HEK293 (cell line): ENCODE measurements at regions not wholly inside any gene's neighbourhood (a gene's known extent, or its start where the extent isn't known, plus 50 kb on each side); places are given as distances from the start of the nearest gene placed in this dataset.

Experiments
- CTCF ChIA-PET: fragments of 350-600 bp; formaldehyde crosslinking; extraction: SDS; loops from one replicate; lab custom pipeline; 2021; ENCODE audit warnings: antibody characterized with exemption; lab: Yijun Ruan, JAX
- POLR2A ChIA-PET: fragments of 300-600 bp; formaldehyde crosslinking; extraction: SDS; loops from one replicate; lab custom pipeline; 2020; ENCODE audit warnings: antibody characterized with exemption, inconsistent platforms; lab: Yijun Ruan, JAX
- H3K27ac ChIP-seq: fragments of 200-500 bp; sonication (Bioruptor generic); 2 replicates; pipeline ENCODE4 v1.5.1; 2014; ENCODE audit warnings: low read depth, low read length, control low read depth, inconsistent platforms; ENCODE audit errors: extremely low read depth
- H3K36me3 ChIP-seq, 2 experiments: fragments of 200-500 bp in 1 of 2; sonication (Bioruptor generic) in 1 of 2; 1 replicate in 1 of 2; 2 replicates in 1 of 2; pipeline ENCODE4 v1.5.1; 2014 to 2017; ENCODE audit warnings: inconsistent platforms in 2 of 2, low read length in 2 of 2; ENCODE audit not compliant: control insufficient read depth in 2 of 2, insufficient read depth in 1 of 2
- H3K4me1 ChIP-seq: fragments of 200-500 bp; sonication (Bioruptor generic); 2 replicates; pipeline ENCODE4 v1.5.1; 2014; ENCODE audit warnings: mild to moderate bottlenecking, low read length, inconsistent platforms; ENCODE audit not compliant: control insufficient read depth, insufficient read depth
- H3K4me3 ChIP-seq: 2 replicates; pipeline ENCODE4 v1.5.1; 2011; ENCODE audit warnings: low read depth, mild to moderate bottlenecking, control low read depth, low read length, moderate library complexity
- H3K9me3 ChIP-seq: fragments of 200-500 bp; sonication (Bioruptor generic); 2 replicates; pipeline ENCODE4 v1.5.1; 2014; ENCODE audit warnings: low read depth, low read length, inconsistent platforms; ENCODE audit not compliant: control insufficient read depth, insufficient read depth
- GLI4 ChIP-seq: fragments of 450-650 bp; formaldehyde crosslinking; IDR thresholded peaks from 2 replicates; pipeline ENCODE4 v1.5.1; 2016; ENCODE audit warnings: missing biosample characterization, missing genetic modification characterization
- HOXC10 ChIP-seq: sonication (generic); formaldehyde crosslinking; IDR thresholded peaks from 2 replicates; pipeline ENCODE4 v1.8.1; 2023; ENCODE audit warnings: mild to moderate bottlenecking, missing genetic modification reagents
- RBAK ChIP-seq: fragments of 450-650 bp; formaldehyde crosslinking; IDR thresholded peaks from 2 replicates; pipeline ENCODE4 v1.5.1; 2016; ENCODE audit warnings: missing biosample characterization, missing genetic modification characterization
- YY1 ChIP-seq: fragments of 450-650 bp; formaldehyde crosslinking; IDR thresholded peaks from 2 replicates; pipeline ENCODE4 v1.5.1; 2018; ENCODE audit warnings: missing biosample characterization, missing genetic modification characterization
- ZBTB21 ChIP-seq: fragments of 450-650 bp; formaldehyde crosslinking; IDR thresholded peaks from 2 replicates; pipeline ENCODE4 v1.5.1; 2017; ENCODE audit warnings: missing biosample characterization, missing genetic modification characterization
- ZFP37 ChIP-seq: fragments of 450-650 bp; formaldehyde crosslinking; IDR thresholded peaks from 2 replicates; pipeline ENCODE4 v1.5.1; 2016; ENCODE audit warnings: missing biosample characterization, missing genetic modification characterization
- ZNF133 ChIP-seq: fragments of 450-650 bp; formaldehyde crosslinking; IDR thresholded peaks from 2 replicates; pipeline ENCODE4 v1.5.1; 2016; ENCODE audit warnings: missing biosample characterization, missing genetic modification characterization
- ZNF155 ChIP-seq: fragments of 450-650 bp; formaldehyde crosslinking; IDR thresholded peaks from 2 replicates; pipeline ENCODE4 v1.5.1; 2016; ENCODE audit warnings: missing biosample characterization, missing genetic modification characterization
- ZNF37A ChIP-seq: fragments of 450-650 bp; IDR thresholded peaks from 2 replicates; pipeline ENCODE4 v1.5.1; 2018; ENCODE audit warnings: missing biosample characterization, missing genetic modification characterization
- ZNF610 ChIP-seq: fragments of 450-650 bp; formaldehyde crosslinking; IDR thresholded peaks from 2 replicates; pipeline ENCODE4 v1.5.1; 2016; ENCODE audit warnings: missing biosample characterization, missing genetic modification characterization, borderline replicate concordance
- ZNF664 ChIP-seq: fragments of 450-650 bp; formaldehyde crosslinking; IDR thresholded peaks from 2 replicates; pipeline ENCODE4 v1.5.1; 2016; ENCODE audit warnings: missing biosample characterization, missing genetic modification characterization
- ZNF670 ChIP-seq: fragments of 450-650 bp; formaldehyde crosslinking; IDR thresholded peaks from 2 replicates; pipeline ENCODE4 v1.5.1; 2016; ENCODE audit warnings: missing biosample characterization, missing genetic modification characterization, low read depth
- ZNF76 ChIP-seq: fragments of 450-650 bp; formaldehyde crosslinking; IDR thresholded peaks from 2 replicates; pipeline ENCODE4; 2016; ENCODE audit warnings: low read depth, missing biosample characterization, missing genetic modification characterization, borderline replicate concordance
- ZNF776 ChIP-seq: fragments of 450-650 bp; formaldehyde crosslinking; IDR thresholded peaks from 2 replicates; pipeline ENCODE4 v1.5.0; 2017; ENCODE audit warnings: missing biosample characterization, missing genetic modification characterization, borderline replicate concordance
- TF ChIP-seq, protein P1 (sequence below): fragments of 450-650 bp; formaldehyde crosslinking; IDR thresholded peaks from 2 replicates; pipeline ENCODE4 v1.5.0; 2017; ENCODE audit warnings: missing biosample characterization, missing genetic modification characterization, borderline replicate concordance
- TF ChIP-seq, protein P2 (sequence below): fragments of 450-650 bp; formaldehyde crosslinking; IDR thresholded peaks from 2 replicates; pipeline ENCODE4 v1.5.1; 2016; ENCODE audit warnings: missing biosample characterization, missing genetic modification characterization
- TF ChIP-seq, protein P3 (sequence below): fragments of 450-650 bp; formaldehyde crosslinking; IDR thresholded peaks from 2 replicates; pipeline ENCODE4 v1.5.1; 2016; ENCODE audit warnings: missing biosample characterization, missing genetic modification characterization
- TF ChIP-seq, protein P4 (sequence below): fragments of 450-650 bp; formaldehyde crosslinking; IDR thresholded peaks from 2 replicates; pipeline ENCODE4 v1.5.1; 2017; ENCODE audit warnings: missing biosample characterization, missing genetic modification characterization
- TF ChIP-seq, protein P5 (sequence below): fragments of 450-650 bp; formaldehyde crosslinking; IDR thresholded peaks from 2 replicates; pipeline ENCODE4 v1.5.1; 2016; ENCODE audit warnings: missing biosample characterization, missing genetic modification characterization

DNA sequence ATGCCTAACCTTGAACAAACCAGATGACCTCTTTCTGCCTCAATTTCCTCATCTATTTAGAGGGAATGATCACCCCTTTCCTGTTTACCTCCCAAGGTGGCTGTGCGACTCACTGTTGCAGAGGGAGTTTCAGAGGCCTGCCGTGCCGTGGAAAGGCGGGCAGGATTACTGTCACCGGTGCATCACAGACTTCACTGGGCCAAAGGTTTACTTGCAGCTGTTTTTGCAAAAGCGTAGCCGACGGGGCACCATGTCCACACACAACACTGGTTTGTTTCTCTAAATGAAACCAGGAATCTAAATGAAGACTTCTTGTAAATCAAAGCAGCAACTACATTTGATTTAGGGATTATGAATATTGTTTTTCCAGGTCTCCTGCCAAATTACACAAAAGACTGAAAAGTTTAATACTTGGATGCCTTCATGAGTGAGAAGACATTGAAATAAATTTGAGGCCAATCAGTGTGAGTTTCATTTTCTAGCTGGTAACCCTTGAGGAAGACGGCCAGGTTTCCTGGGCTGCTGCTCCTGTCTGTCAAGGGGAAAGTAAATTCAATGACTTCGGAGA, 696.1 kb upstream of the TMEM132C start:
- POLR2A ChIA-PET, result no interaction called here
- H3K4me3 ChIP-seq, result no peak overlapping the region

DNA sequence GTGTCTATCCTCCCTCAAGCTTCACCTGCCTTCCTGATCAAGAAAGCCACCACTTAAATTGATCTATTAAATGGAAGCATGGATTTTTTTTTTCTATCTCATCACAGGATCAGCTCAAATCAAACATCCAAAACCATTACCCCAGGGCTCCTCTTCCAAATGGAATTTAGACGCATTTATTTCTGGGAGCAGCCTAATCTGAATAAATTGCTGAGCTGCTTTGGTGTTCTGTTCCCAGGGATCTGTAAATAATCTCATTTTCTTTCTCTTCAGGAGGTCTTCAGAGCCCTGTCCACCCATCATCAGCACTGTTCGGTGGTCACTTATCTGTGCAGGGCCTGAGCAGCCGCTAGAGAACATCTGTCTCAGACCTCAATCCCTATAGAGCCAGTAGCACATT, 695.4 kb upstream of the TMEM132C start:
- Histone ChIP-seq H3K4me1 (no peaks in the 10 kb centered on the region), H3K36me3 (no peaks in the 10 kb centered on the region), H3K4me3 (no peak overlapping the region), H3K27ac (no peak overlapping the region), H3K9me3 (no peaks in the 10 kb centered on the region)
- TF ChIP-seq, protein P1, sequence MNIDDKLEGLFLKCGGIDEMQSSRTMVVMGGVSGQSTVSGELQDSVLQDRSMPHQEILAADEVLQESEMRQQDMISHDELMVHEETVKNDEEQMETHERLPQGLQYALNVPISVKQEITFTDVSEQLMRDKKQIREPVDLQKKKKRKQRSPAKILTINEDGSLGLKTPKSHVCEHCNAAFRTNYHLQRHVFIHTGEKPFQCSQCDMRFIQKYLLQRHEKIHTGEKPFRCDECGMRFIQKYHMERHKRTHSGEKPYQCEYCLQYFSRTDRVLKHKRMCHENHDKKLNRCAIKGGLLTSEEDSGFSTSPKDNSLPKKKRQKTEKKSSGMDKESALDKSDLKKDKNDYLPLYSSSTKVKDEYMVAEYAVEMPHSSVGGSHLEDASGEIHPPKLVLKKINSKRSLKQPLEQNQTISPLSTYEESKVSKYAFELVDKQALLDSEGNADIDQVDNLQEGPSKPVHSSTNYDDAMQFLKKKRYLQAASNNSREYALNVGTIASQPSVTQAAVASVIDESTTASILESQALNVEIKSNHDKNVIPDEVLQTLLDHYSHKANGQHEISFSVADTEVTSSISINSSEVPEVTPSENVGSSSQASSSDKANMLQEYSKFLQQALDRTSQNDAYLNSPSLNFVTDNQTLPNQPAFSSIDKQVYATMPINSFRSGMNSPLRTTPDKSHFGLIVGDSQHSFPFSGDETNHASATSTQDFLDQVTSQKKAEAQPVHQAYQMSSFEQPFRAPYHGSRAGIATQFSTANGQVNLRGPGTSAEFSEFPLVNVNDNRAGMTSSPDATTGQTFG (tag by site-specific recombination), result no peak
- TF ChIP-seq GLI4 (tag by site-specific recombination) (no peak), ZNF670 (tag by site-specific recombination) (no peak), ZNF76 (no peak), ZNF133 (tag by site-specific recombination) (no peak)
- TF ChIP-seq, protein P2, sequence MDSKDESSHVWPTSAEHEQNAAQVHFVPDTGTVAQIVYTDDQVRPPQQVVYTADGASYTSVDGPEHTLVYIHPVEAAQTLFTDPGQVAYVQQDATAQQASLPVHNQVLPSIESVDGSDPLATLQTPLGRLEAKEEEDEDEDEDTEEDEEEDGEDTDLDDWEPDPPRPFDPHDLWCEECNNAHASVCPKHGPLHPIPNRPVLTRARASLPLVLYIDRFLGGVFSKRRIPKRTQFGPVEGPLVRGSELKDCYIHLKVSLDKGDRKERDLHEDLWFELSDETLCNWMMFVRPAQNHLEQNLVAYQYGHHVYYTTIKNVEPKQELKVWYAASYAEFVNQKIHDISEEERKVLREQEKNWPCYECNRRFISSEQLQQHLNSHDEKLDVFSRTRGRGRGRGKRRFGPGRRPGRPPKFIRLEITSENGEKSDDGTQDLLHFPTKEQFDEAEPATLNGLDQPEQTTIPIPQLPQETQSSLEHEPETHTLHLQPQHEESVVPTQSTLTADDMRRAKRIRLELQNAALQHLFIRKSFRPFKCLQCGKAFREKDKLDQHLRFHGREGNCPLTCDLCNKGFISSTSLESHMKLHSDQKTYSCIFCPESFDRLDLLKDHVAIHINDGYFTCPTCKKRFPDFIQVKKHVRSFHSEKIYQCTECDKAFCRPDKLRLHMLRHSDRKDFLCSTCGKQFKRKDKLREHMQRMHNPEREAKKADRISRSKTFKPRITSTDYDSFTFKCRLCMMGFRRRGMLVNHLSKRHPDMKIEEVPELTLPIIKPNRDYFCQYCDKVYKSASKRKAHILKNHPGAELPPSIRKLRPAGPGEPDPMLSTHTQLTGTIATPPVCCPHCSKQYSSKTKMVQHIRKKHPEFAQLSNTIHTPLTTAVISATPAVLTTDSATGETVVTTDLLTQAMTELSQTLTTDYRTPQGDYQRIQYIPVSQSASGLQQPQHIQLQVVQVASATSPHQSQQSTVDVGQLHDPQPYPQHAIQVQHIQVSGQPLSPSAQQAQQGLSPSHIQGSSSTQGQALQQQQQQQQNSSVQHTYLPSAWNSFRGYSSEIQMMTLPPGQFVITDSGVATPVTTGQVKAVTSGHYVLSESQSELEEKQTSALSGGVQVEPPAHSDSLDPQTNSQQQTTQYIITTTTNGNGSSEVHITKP, result no peak
- CTCF ChIA-PET, result interaction anchor here (0.7 kb wide), 1 partner anchor 817 kb away, joined by 3 read pairs; no protein-coding TSS in a partner anchor
- POLR2A ChIA-PET, result no interaction called here

More for the DNA sequence above, 696.1 kb upstream of the TMEM132C start:
- TF ChIP-seq ZNF664 (tag by site-specific recombination) (no peak), ZFP37 (tag by site-specific recombination) (no peak), ZNF37A (tag by site-specific recombination) (no peak), ZBTB21 (tag by site-specific recombination) (no peak), YY1 (no peak), ZNF610 (tag by site-specific recombination) (no peak), HOXC10 (no peak), RBAK (tag by site-specific recombination) (no peak), ZNF155 (tag by site-specific recombination) (no peak), ZNF776 (tag by site-specific recombination) (no peak)
- TF ChIP-seq, protein P3, sequence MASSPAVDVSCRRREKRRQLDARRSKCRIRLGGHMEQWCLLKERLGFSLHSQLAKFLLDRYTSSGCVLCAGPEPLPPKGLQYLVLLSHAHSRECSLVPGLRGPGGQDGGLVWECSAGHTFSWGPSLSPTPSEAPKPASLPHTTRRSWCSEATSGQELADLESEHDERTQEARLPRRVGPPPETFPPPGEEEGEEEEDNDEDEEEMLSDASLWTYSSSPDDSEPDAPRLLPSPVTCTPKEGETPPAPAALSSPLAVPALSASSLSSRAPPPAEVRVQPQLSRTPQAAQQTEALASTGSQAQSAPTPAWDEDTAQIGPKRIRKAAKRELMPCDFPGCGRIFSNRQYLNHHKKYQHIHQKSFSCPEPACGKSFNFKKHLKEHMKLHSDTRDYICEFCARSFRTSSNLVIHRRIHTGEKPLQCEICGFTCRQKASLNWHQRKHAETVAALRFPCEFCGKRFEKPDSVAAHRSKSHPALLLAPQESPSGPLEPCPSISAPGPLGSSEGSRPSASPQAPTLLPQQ (tag by site-specific recombination), result no peak
- TF ChIP-seq, protein P4, sequence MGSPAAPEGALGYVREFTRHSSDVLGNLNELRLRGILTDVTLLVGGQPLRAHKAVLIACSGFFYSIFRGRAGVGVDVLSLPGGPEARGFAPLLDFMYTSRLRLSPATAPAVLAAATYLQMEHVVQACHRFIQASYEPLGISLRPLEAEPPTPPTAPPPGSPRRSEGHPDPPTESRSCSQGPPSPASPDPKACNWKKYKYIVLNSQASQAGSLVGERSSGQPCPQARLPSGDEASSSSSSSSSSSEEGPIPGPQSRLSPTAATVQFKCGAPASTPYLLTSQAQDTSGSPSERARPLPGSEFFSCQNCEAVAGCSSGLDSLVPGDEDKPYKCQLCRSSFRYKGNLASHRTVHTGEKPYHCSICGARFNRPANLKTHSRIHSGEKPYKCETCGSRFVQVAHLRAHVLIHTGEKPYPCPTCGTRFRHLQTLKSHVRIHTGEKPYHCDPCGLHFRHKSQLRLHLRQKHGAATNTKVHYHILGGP (tag by site-specific recombination), result no peak
- TF ChIP-seq, protein P5, sequence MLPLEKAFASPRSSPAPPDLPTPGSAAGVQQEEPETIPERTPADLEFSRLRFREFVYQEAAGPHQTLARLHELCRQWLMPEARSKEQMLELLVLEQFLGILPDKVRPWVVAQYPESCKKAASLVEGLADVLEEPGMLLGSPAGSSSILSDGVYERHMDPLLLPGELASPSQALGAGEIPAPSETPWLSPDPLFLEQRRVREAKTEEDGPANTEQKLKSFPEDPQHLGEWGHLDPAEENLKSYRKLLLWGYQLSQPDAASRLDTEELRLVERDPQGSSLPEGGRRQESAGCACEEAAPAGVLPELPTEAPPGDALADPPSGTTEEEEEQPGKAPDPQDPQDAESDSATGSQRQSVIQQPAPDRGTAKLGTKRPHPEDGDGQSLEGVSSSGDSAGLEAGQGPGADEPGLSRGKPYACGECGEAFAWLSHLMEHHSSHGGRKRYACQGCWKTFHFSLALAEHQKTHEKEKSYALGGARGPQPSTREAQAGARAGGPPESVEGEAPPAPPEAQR (tag by site-specific recombination), result no peak
- TF ChIP-seq, all 188 proteins: peak for 0
- Histone ChIP-seq H3K9me3 (no peaks in the 10 kb centered on the region), H3K27ac (no peak overlapping the region), H3K36me3 (no peaks in the 10 kb centered on the region), H3K4me1 (no peaks in the 10 kb centered on the region)
- CTCF ChIA-PET, result no interaction called here
